RWPE1 (cell line): ENCODE measurements at regions not wholly inside any gene's neighbourhood (a gene's known extent, or its start where the extent isn't known, plus 50 kb on each side); places are given as distances from the start of the nearest gene placed in this dataset.

ENCODE experiments used
- CTCF ChIA-PET: fragments of 350-600 bp; sonication (Branson Sonifier 250); formaldehyde crosslinking; extraction: SDS; loops from one replicate; lab custom pipeline; 2021; lab: Yijun Ruan, JAX
- POLR2A ChIA-PET: fragments of 400-600 bp; formaldehyde crosslinking; extraction: SDS; loops from one replicate; lab custom pipeline; 2020; ENCODE audit warnings: antibody characterized with exemption; ENCODE audit not compliant: low non-redundant PET; lab: Yijun Ruan, JAX
- DNase-seq: peaks from one replicate; pipeline ENCODE4 v3.0.0; 2012; ENCODE audit warnings: low spot score
- H3K27ac ChIP-seq: fragments of 450-650 bp; 2 replicates; pipeline ENCODE4 v1.5.1; 2017
- CTCF ChIP-seq: fragments of 450-650 bp; conservative IDR thresholded peaks from 2 replicates; pipeline ENCODE4 v1.5.1; 2017; ENCODE audit warnings: low read depth, mild to moderate bottlenecking

GRCh38 chr2:8300905-8301304, 381.0 kb upstream of the ID2 start:
- H3K27ac ChIP-seq = no peak overlapping the region
- POLR2A ChIA-PET = no interaction called here
- CTCF ChIA-PET = no interaction called here
- no peak for TF ChIP-seq CTCF
- DNase-seq = no peak

GRCh38 chr2:8303322-8303832, 378.5 kb upstream of the ID2 start:
- DNase-seq = no peak
- H3K27ac ChIP-seq = no peak overlapping the region
- no peak for TF ChIP-seq CTCF
- CTCF ChIA-PET = no interaction called here
- POLR2A ChIA-PET = no interaction called here

- POLR2A ChIA-PET = no interaction called here
These were observed 376.8 kb upstream of the ID2 start for GRCh38 chr2:8304821-8305766.

GRCh38 chr2:8306530-8307351, 375.1 kb upstream of the ID2 start:
- H3K27ac ChIP-seq = no peak overlapping the region
- ChIA-PET POLR2A (no interaction called here), CTCF (no interaction called here)
- no peak for TF ChIP-seq CTCF
- no peak for DNase-seq

More at GRCh38 chr2:8304821-8305766, 376.8 kb upstream of the ID2 start:
- H3K27ac ChIP-seq = no peak overlapping the region
- no peak for DNase-seq
- CTCF ChIA-PET = no interaction called here
- TF ChIP-seq CTCF = no peak

GRCh38 chr2:8307606-8308180, 374.2 kb upstream of the ID2 start:
- no peak overlapping the region for H3K27ac ChIP-seq
- TF ChIP-seq CTCF = no peak
- DNase-seq = peak; percentile 44
- CTCF ChIA-PET = no interaction called here
- POLR2A ChIA-PET = no interaction called here

- ChIA-PET POLR2A (no interaction called here), CTCF (no interaction called here)
- no peak for TF ChIP-seq CTCF
- no peak overlapping the region for H3K27ac ChIP-seq
- no peak for DNase-seq
These were observed 372.7 kb upstream of the ID2 start for GRCh38 chr2:8309131-8309530.
